LNCaP clone FGC (cell line): ENCODE measurements at regions not wholly inside any gene's neighbourhood (a gene's known extent, or its start where the extent isn't known, plus 50 kb on each side); places are given as distances from the start of the nearest gene placed in this dataset.

Experiments used
- DNase-seq: peaks from one replicate; pipeline ENCODE4 v3.0.0-alpha.2; 2011; ENCODE audit warnings: low read depth
- H3K4me3 ChIP-seq: 2 replicates; pipeline ENCODE4 v1.5.1; 2011; ENCODE audit warnings: mild to moderate bottlenecking, low read depth, low read length, control low read depth
- TF ChIP-seq, protein P1 (sequence below): IDR thresholded peaks from 2 replicates; pipeline ENCODE4 v1.5.1; 2012; ENCODE audit warnings: mild to moderate bottlenecking; ENCODE audit not compliant: control insufficient read depth, insufficient read depth; ENCODE audit errors: extremely low read depth

DNA sequence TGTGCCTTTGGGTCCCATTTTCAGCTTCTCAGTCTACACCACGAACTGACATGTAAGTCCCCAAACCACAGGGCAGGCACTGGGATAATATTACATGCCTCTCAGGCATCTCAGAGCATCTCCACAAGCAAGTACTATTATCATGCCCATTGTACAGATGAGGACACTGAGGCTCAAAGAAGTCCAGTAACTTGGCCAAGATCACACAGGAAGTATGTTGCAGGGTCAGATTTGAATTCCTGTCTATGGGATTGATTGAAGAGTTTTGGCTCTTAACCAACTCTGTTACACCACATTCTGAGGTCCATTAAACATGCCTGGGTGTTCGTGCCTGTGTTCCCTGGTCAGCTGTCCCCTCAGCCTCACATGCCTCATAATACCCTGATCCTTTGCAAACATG, 319.8 kb downstream of the FOXO1 start:
- TF ChIP-seq, protein P1, sequence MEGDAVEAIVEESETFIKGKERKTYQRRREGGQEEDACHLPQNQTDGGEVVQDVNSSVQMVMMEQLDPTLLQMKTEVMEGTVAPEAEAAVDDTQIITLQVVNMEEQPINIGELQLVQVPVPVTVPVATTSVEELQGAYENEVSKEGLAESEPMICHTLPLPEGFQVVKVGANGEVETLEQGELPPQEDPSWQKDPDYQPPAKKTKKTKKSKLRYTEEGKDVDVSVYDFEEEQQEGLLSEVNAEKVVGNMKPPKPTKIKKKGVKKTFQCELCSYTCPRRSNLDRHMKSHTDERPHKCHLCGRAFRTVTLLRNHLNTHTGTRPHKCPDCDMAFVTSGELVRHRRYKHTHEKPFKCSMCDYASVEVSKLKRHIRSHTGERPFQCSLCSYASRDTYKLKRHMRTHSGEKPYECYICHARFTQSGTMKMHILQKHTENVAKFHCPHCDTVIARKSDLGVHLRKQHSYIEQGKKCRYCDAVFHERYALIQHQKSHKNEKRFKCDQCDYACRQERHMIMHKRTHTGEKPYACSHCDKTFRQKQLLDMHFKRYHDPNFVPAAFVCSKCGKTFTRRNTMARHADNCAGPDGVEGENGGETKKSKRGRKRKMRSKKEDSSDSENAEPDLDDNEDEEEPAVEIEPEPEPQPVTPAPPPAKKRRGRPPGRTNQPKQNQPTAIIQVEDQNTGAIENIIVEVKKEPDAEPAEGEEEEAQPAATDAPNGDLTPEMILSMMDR = no peak
- no peak for DNase-seq
- no peak overlapping the region for H3K4me3 ChIP-seq

DNA sequence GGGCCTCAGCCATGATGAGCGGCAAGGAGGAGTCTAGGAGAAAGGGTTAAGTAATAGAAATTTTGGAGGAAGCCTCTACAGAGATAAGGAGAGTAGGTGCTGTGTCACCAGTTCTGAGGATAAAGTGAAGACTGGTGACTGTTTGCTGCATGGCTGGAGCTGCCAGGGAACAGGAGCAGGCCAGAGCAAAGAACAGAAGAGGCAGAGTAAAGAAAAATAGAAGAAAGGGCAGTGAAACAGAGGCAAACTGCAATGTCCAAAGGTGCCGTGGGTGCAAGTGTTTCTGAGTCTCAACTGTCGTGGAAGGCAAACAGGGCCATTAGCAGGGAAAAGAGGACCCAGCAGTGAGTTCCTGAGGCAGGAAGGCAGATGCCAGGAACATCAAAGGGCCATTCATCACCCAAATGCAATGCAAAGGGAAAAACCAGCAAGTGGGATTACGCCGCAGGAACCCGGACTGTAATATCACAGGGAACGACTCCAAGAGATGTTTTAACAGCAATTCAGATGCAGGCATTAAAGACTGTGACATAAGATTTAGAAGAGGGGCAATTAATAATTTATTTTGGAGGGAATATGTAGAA, 318.3 kb downstream of the FOXO1 start:
- TF ChIP-seq, protein P1 = no peak
- no peak for DNase-seq
- no peak overlapping the region for H3K4me3 ChIP-seq

DNA sequence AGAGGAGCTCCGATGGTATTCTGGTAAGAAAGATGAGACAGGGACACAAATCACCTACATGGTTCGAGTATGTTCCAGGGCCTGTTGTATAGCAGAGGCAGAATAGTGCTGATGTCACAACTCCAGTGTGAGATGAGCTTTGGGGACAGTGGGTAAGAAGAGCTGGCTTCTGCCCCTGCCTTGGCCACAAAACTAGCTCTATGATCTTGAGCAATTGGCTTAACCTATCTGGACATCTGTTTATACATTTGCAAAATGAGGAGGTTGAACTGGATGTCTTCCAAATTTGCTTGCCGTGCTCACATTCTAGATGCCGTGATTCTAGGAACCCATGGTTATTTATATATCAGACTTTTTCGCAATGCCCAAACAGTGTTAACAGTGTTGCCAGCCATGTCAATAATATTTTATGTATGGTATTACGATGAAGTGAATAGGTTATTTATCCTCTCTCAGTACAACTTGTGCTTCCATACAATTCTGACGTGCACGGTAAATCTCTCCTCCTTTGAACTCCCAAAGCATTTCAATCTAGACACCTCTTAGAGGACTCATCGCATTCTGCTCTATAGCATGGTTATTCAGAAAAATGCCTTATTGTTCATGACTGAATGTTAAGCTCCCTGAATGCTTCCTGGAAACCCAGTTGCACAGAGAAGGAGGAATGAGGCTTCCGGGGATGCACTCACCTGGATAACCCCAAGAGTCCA, 316.0 kb downstream of the FOXO1 start:
- TF ChIP-seq, protein P1 = no peak
- H3K4me3 ChIP-seq = no peak overlapping the region
- DNase-seq = no peak

DNA sequence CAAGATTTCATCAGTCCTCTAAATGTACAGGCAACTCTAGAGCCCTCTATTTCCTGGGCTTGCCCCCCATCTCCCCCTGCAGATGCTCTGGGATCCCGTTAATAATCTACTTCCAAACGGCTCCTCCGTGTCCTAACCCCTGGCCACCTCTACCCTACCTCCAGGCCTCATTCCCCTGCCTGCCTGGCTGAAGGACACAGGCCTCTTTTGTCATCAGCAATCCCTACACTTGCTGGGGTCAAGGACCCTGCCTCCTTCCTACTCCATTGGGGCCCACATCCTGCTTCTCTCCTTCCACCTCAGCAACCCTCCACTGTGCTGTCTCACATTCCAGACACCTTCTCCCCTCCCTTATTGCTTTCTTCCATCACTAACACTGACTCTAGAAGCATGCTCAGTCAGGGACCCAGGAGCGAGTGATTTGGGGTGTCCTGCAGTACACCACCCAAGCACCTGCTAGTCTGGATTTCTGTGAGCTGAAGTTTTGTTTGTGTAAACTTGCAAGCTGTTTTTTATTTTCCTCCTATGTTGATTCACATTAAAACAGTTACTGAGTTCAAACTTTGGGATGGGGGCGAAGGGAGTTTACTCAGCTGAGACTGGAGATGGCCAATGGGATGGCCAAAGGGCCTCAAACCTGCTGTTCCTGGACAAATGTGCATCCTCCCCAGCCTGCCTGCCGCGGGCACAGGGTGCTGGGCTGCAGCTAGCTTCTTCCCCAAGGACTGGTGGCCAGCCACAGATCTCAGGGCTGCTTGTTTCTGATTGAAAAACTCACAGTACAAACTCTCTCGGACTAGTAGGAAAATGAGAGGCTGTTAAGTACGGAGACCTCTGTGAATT, 314.7 kb downstream of the FOXO1 start:
- no peak for DNase-seq
- TF ChIP-seq, protein P1 = no peak
- no peak overlapping the region for H3K4me3 ChIP-seq

DNA sequence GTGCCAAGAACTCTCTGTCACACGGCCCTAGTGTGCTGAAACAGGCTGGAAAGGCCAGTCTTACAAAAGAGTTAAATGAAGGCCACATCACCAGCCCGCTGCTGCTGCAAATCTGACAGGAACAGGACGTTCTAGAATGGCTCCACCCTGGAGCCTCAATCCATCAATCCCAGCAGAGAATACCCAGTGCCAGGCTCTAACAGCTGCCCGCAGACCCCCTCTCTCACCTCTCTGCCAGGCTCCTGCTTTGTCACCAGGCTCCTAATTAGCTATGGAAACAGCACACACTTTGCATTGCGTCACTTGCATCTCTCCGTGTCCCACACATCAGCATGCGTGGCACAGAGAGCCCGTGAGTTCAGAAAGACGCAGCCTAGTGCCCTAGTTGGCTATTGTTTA, 314.1 kb downstream of the FOXO1 start:
- TF ChIP-seq, protein P1 = no peak

DNA sequence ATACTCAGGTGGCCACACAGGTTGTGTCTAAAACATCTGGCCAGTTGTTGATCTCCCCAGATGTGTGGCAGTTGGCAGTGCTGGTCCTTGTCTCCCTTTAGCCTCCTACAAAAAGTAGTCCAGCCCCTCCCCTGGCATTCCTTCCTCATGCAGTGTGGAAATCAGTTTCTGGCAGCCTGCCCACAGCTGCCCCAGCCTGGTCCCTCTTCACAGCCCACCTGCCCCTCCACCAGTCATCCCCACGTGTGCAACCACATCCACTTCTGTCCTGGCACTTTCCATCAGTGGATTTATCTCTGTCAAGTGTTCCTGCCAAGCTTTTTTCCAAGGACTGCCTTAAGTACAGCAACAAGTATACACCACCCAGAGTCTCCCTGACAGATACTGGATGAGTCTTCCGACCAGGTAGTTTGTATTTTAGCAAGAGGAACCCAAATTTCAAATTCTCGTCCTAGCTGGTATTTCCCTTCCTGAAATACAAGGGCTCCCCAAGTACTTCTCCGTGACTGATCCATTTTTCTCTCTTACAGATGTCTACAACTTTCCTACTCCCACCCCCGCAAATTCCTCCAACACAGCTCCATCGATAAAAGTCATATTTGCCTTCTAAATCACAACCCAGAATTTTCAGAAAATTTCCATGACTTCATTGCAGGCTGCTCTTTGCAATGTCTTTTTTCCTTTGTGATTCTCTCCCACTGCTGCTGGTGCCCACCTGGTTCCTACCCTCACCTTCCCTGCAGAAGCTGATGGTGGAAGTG, 313.5 kb downstream of the FOXO1 start:
- TF ChIP-seq, protein P1 = no peak
- no peak overlapping the region for H3K4me3 ChIP-seq
- no peak for DNase-seq

More for the DNA sequence above, 314.1 kb downstream of the FOXO1 start:
- H3K4me3 ChIP-seq = no peak overlapping the region
- no peak for DNase-seq
